IPS DF 6.9 (cell line): ENCODE measurements at regions not wholly inside any gene's neighbourhood (a gene's known extent, or its start where the extent isn't known, plus 50 kb on each side); places are given as distances from the start of the nearest gene placed in this dataset.

ENCODE experiments used
- DNase-seq: peaks from one replicate; pipeline ENCODE4 v3.0.0-alpha.2; 2013; ENCODE audit warnings: low read depth, low spot score
- H3K27ac ChIP-seq: one replicate; pipeline ENCODE4 v1.5.1; 2013; ENCODE audit warnings: low read length, control low read depth
- H3K27me3 ChIP-seq: 2 replicates; pipeline ENCODE4 v1.6.1; 2013; ENCODE audit warnings: mild to moderate bottlenecking, low read length; ENCODE audit not compliant: control insufficient read depth, insufficient read depth
- H3K36me3 ChIP-seq: 2 replicates; pipeline ENCODE4 v1.6.1; 2013; ENCODE audit warnings: low read length; ENCODE audit not compliant: control insufficient read depth, insufficient read depth
- H3K4me1 ChIP-seq: 2 replicates; pipeline ENCODE4 v1.6.1; 2013; ENCODE audit warnings: low read length; ENCODE audit not compliant: control insufficient read depth, insufficient read depth
- H3K4me3 ChIP-seq: 2 replicates; pipeline ENCODE4 v1.5.1; 2013; ENCODE audit warnings: mild to moderate bottlenecking, low read length
- H3K9me3 ChIP-seq: 2 replicates; pipeline ENCODE4 v1.6.1; 2013; ENCODE audit warnings: low read length, inconsistent platforms; ENCODE audit not compliant: control insufficient read depth, insufficient read depth
- WGBS: extraction: QIAGEN DNeasy Blood & Tissue Kit; methylation state at CpG from one replicate; pipeline ENCODE4 v1.1.7; 2013; ENCODE audit warnings: mixed read lengths, missing lambda C conversion rate; ENCODE audit not compliant: insufficient read length, insufficient coverage; 5-methylcytosine and 5-hydroxymethylcytosine counted together

- no peak for DNase-seq
- Histone ChIP-seq H3K36me3 (no peaks in the 10 kb centered on the region), H3K4me1 (no peaks in the 10 kb centered on the region), H3K9me3 (no peaks in the 10 kb centered on the region), H3K27ac (no peak overlapping the region), H3K4me3 (no peak overlapping the region), H3K27me3 (no peaks in the 10 kb centered on the region)
- no CpG with 5 or more reads among the region's 5 CpGs for WGBS
Observed at GRCh38 chr4:114538012-114538617, 60.5 kb upstream of the UGT8 start.

DNA sequence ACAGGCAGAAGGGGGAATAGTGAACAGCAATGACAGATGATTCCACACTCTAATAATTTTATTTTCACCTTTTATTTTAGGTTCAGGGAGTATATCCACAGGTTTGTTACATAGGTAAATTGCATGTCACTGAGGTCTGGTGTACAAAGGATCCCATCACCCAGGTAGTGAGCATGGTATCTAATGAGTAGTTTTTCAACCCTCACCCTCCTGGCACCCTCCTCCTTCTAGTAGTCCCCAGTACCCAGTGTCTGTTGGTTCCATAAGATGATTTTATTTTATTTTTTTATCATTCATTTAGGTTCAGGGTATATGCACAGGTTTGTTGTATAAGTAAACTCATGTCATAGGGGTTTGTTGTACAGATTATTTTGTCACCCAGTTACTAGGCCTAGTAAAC, 58.6 kb upstream of the UGT8 start:
- no peak for DNase-seq
- H3K36me3 ChIP-seq = no peaks in the 10 kb centered on the region
- no peak overlapping the region for H3K27ac ChIP-seq
- H3K9me3 ChIP-seq = no peaks in the 10 kb centered on the region
- no peaks in the 10 kb centered on the region for H3K4me1 ChIP-seq
- H3K27me3 ChIP-seq = no peaks in the 10 kb centered on the region
- no peak overlapping the region for H3K4me3 ChIP-seq

GRCh38 chr4:114547340-114548134, 51.1 kb upstream of the UGT8 start:
- no peaks in the 10 kb centered on the region for H3K27me3 ChIP-seq
- DNase-seq = no peak
- no CpG with 5 or more reads among the region's 2 CpGs for WGBS
- H3K4me1 ChIP-seq = no peaks in the 10 kb centered on the region
- H3K36me3 ChIP-seq = no peaks in the 10 kb centered on the region
- no peaks in the 10 kb centered on the region for H3K9me3 ChIP-seq
- H3K4me3 ChIP-seq = no peak overlapping the region
- no peak overlapping the region for H3K27ac ChIP-seq
